HG03565 (cell line): ENCODE measurements at regions not wholly inside any gene's neighbourhood (a gene's known extent, or its start where the extent isn't known, plus 50 kb on each side); places are given as distances from the start of the nearest gene placed in this dataset.
"Not testable (repeated sequence)": the region's sequence is repeated elsewhere in the genome, so short reads cannot be mapped to it uniquely, and the experiment has no call there.

Experiments
- ATAC-seq: cut with Tn5 transposase; IDR thresholded peaks from one replicate; pipeline ENCODE4 v1.9.1; 2021; ENCODE audit warnings: mild to moderate bottlenecking, moderate library complexity; ENCODE audit not compliant: unreplicated experiment

- not testable (repeated sequence) for ATAC-seq
These were observed 845.6 kb upstream of the ANO3 start for GRCh38 chr11:25486338-25486737.

- ATAC-seq = not testable (repeated sequence)
These were observed 843.8 kb upstream of the ANO3 start for GRCh38 chr11:25488176-25488575.

GRCh38 chr11:25501426-25501825, 830.5 kb upstream of the ANO3 start:
- ATAC-seq = not testable (repeated sequence)

GRCh38 chr11:25515576-25515975, 816.4 kb upstream of the ANO3 start:
- ATAC-seq = no peak

GRCh38 chr11:25520459-25520858, 811.5 kb upstream of the ANO3 start:
- no peak for ATAC-seq

- ATAC-seq = no peak
These were observed 804.1 kb upstream of the ANO3 start for GRCh38 chr11:25527841-25528240.

GRCh38 chr11:25529572-25529971, 802.4 kb upstream of the ANO3 start:
- no peak for ATAC-seq

GRCh38 chr11:25535467-25536272, 796.3 kb upstream of the ANO3 start:
- no peak for ATAC-seq

GRCh38 chr11:25536289-25536688, 795.6 kb upstream of the ANO3 start:
- ATAC-seq = no peak

GRCh38 chr11:25537393-25537792, 794.5 kb upstream of the ANO3 start:
- no peak for ATAC-seq

- ATAC-seq = no peak
These were observed 784.6 kb upstream of the ANO3 start for GRCh38 chr11:25547292-25547691.

GRCh38 chr11:25562417-25562816, 769.5 kb upstream of the ANO3 start:
- no peak for ATAC-seq

- no peak for ATAC-seq
These were observed 766.1 kb upstream of the ANO3 start for GRCh38 chr11:25565846-25566245.

GRCh38 chr11:25566298-25567200, 765.4 kb upstream of the ANO3 start:
- no peak for ATAC-seq

- no peak for ATAC-seq
These were observed 755.6 kb upstream of the ANO3 start for GRCh38 chr11:25576320-25576719.

GRCh38 chr11:25579554-25579953, 752.4 kb upstream of the ANO3 start:
- ATAC-seq = not testable (repeated sequence)

- no peak for ATAC-seq
These were observed 748.3 kb upstream of the ANO3 start for GRCh38 chr11:25583596-25583995.

GRCh38 chr11:25587496-25587895, 744.4 kb upstream of the ANO3 start:
- ATAC-seq = no peak

- ATAC-seq = no peak
These were observed 738.7 kb upstream of the ANO3 start for GRCh38 chr11:25593221-25593620.

- no peak for ATAC-seq
These were observed 735.2 kb upstream of the ANO3 start for GRCh38 chr11:25596701-25597100.

- ATAC-seq = no peak
These were observed 734.2 kb upstream of the ANO3 start for GRCh38 chr11:25597696-25598095.

GRCh38 chr11:25602149-25602548, 729.8 kb upstream of the ANO3 start:
- no peak for ATAC-seq
